H1 (cell line): ENCODE measurements at regions not wholly inside any gene's neighbourhood (a gene's known extent, or its start where the extent isn't known, plus 50 kb on each side); places are given as distances from the start of the nearest gene placed in this dataset.

ENCODE experiments used
- CTCF ChIA-PET: fragments of 300-600 bp; sonication (Branson Sonifier 250); formaldehyde crosslinking; loops from one replicate; lab custom pipeline; 2021; ENCODE audit not compliant: partially characterized antibody; lab: Charles Lee
- POLR2A ChIA-PET: fragments of 300-600 bp; sonication (Branson Sonifier 250); formaldehyde crosslinking; loops from one replicate; lab custom pipeline; 2021; ENCODE audit warnings: inconsistent platforms; ENCODE audit not compliant: partially characterized antibody; lab: Charles Lee
- DNase-seq, 2 experiments: peaks; one replicate each; pipeline versions ENCODE4 v3.0.0 to v3.0.0-alpha.2; 2010 to 2022; ENCODE audit warnings: low spot score in 2 of 2, low read depth in 1 of 2, mixed read lengths in 1 of 2
- FAIRE-seq: peaks from 2 replicates; lab custom pipeline; 2011; peaks lifted over from hg19 to GRCh38; lab: Jason Lieb, UNC
- H2AFZ ChIP-seq: 2 replicates; pipeline ENCODE4 v1.8.1; 2012; ENCODE audit warnings: low read length, inconsistent platforms
- H2AK5ac ChIP-seq: 2 replicates; pipeline ENCODE4 v1.6.1; 2013; ENCODE audit warnings: low read depth, low read length
- H2BK120ac ChIP-seq: replicated peaks from 2 replicates; pipeline ENCODE3; 2013; ENCODE audit warnings: low read depth, low read length, inconsistent platforms
- H2BK12ac ChIP-seq: 2 replicates; pipeline ENCODE4 v1.6.1; 2013; ENCODE audit warnings: low read depth, low read length
- H2BK15ac ChIP-seq: 2 replicates; pipeline ENCODE4 v1.6.1; 2013; ENCODE audit warnings: low read length
- H2BK20ac ChIP-seq: 2 replicates; pipeline ENCODE4 v1.6.1; 2013; ENCODE audit warnings: low read length
- H2BK5ac ChIP-seq: 2 replicates; pipeline ENCODE4 v1.6.1; 2013; ENCODE audit warnings: low read depth, low read length
- H3K14ac ChIP-seq: 2 replicates; pipeline ENCODE4 v1.6.1; 2013; ENCODE audit warnings: inconsistent platforms; ENCODE audit not compliant: insufficient read length
- H3K18ac ChIP-seq: 2 replicates; pipeline ENCODE4 v1.6.1; 2013; ENCODE audit warnings: low read length; ENCODE audit errors: extremely low read depth
- H3K23ac ChIP-seq: 2 replicates; pipeline ENCODE4 v1.6.1; 2013; ENCODE audit warnings: inconsistent platforms; ENCODE audit not compliant: insufficient read length
- H3K23me2 ChIP-seq: 2 replicates; pipeline ENCODE4 v1.6.1; 2013; ENCODE audit warnings: low read depth, low read length
- H3K27ac ChIP-seq: 2 replicates; pipeline ENCODE4 v1.6.1; 2011; ENCODE audit warnings: low read depth, low read length, inconsistent platforms
- H3K27me3 ChIP-seq, 4 experiments: replicated peaks in 1 of 4; 1 replicate in 1 of 4; 2 replicates in 3 of 4; pipeline versions ENCODE4 v1.6.1 to v1.8.1; 2011 to 2013; ENCODE audit warnings: low read length in 3 of 4, mild to moderate bottlenecking in 3 of 4, inconsistent platforms in 2 of 4, mixed read lengths in 2 of 4, moderate library complexity in 1 of 4; ENCODE audit not compliant: control insufficient read depth in 3 of 4, insufficient read depth in 3 of 4; ENCODE audit errors: extremely low read depth in 1 of 4
- H3K36me3 ChIP-seq, 4 experiments: 2 replicates each; pipeline versions ENCODE4 v1.6.1 to v1.8.1; 2011 to 2013; ENCODE audit warnings: mild to moderate bottlenecking in 4 of 4, low read length in 3 of 4, moderate library complexity in 2 of 4, control low read depth in 1 of 4, inconsistent platforms in 1 of 4; ENCODE audit not compliant: insufficient read depth in 4 of 4, control insufficient read depth in 2 of 4
- H3K4ac ChIP-seq: replicated peaks from 2 replicates; pipeline ENCODE3; 2013; ENCODE audit warnings: low read length, low read depth, mixed read lengths, inconsistent platforms; ENCODE audit not compliant: insufficient read length
- H3K4me1 ChIP-seq, 4 experiments: replicated peaks in 1 of 4; 1 replicate in 1 of 4; 2 replicates in 3 of 4; pipeline versions ENCODE4 v1.6.1 to v1.8.1; 2011 to 2013; ENCODE audit warnings: low read length in 3 of 4, inconsistent platforms in 2 of 4, mixed read lengths in 1 of 4; ENCODE audit not compliant: insufficient read depth in 4 of 4, control insufficient read depth in 3 of 4
- H3K4me2 ChIP-seq, 2 experiments: 2 replicates each; pipeline versions ENCODE4 v1.6.1 to v1.8.1; 2011 to 2013; ENCODE audit warnings: low read depth in 2 of 2, low read length in 2 of 2, control low read depth in 1 of 2, inconsistent platforms in 1 of 2, mild to moderate bottlenecking in 1 of 2; ENCODE audit not compliant: insufficient read depth in 1 of 2
- H3K4me3 ChIP-seq, 4 experiments: fragments of 200-600, 300-600 bp in 1 of 4; sonication (generic), shearing (Covaris generic), sonication (Bioruptor Twin) in 1 of 4; 2 replicates each; pipeline versions ENCODE4 v1.5.1 to v1.8.1; 2011 to 2016; ENCODE audit warnings: low read length in 4 of 4, low read depth in 3 of 4, control low read depth in 2 of 4, inconsistent platforms in 2 of 4, mild to moderate bottlenecking in 2 of 4, mixed read lengths in 1 of 4, moderate library complexity in 1 of 4; ENCODE audit not compliant: insufficient read depth in 2 of 4; ENCODE audit errors: extremely low read depth in 1 of 4
- H3K56ac ChIP-seq: replicated peaks from 2 replicates; pipeline ENCODE3; 2013; ENCODE audit warnings: low read depth, mild to moderate bottlenecking, mixed read lengths, low read length, inconsistent platforms; ENCODE audit not compliant: insufficient read length
- H3K79me1 ChIP-seq: 2 replicates; pipeline ENCODE4 v1.6.1; 2013; ENCODE audit warnings: low read depth, low read length, control low read depth
- H3K79me2 ChIP-seq, 2 experiments: 2 replicates each; pipeline versions ENCODE4 v1.6.1 to v1.8.1; 2012 to 2013; ENCODE audit warnings: low read length in 2 of 2, mild to moderate bottlenecking in 2 of 2, inconsistent platforms in 1 of 2; ENCODE audit not compliant: insufficient read depth in 2 of 2, control insufficient read depth in 1 of 2
- H3K9ac ChIP-seq, 4 experiments: replicated peaks in 1 of 4; 1 replicate in 1 of 4; 2 replicates in 3 of 4; pipeline versions ENCODE4 v1.6.1 to v1.8.1; 2011 to 2013; ENCODE audit warnings: low read depth in 3 of 4, low read length in 3 of 4, control low read depth in 2 of 4, mild to moderate bottlenecking in 2 of 4, moderate library complexity in 2 of 4, inconsistent platforms in 1 of 4; ENCODE audit errors: extremely low read depth in 1 of 4
- H3K9me3 ChIP-seq, 2 experiments: 2 replicates each; pipeline versions ENCODE4 v1.6.1 to v1.8.1; 2012 to 2013; ENCODE audit warnings: mild to moderate bottlenecking in 2 of 2, moderate library complexity in 2 of 2, control low read depth in 1 of 2, inconsistent platforms in 1 of 2, low read depth in 1 of 2, low read length in 1 of 2, mixed read lengths in 1 of 2; ENCODE audit not compliant: insufficient read depth in 2 of 2
- H4K20me1 ChIP-seq, 2 experiments: replicated peaks in 1 of 2; 2 replicates each; pipeline versions ENCODE3 to v1.8.1; 2011 to 2013; ENCODE audit warnings: inconsistent platforms in 2 of 2, low read length in 2 of 2, mild to moderate bottlenecking in 1 of 2; ENCODE audit not compliant: insufficient read depth in 2 of 2, control insufficient read depth in 1 of 2
- H4K5ac ChIP-seq: 2 replicates; pipeline ENCODE4 v1.6.1; 2013; ENCODE audit warnings: low read length, low read depth, mixed read lengths, inconsistent platforms; ENCODE audit not compliant: insufficient read length
- H4K8ac ChIP-seq: 2 replicates; pipeline ENCODE4 v1.8.0; 2013; ENCODE audit warnings: mild to moderate bottlenecking, moderate library complexity, low read length, inconsistent platforms; ENCODE audit not compliant: insufficient read depth; ENCODE audit errors: extremely low read depth
- H4K91ac ChIP-seq: replicated peaks from 2 replicates; pipeline ENCODE3; 2013; ENCODE audit warnings: low read length, mixed read lengths, inconsistent platforms; ENCODE audit not compliant: insufficient read length
- BCL11A ChIP-seq, 2 experiments: IDR thresholded peaks; one replicate each; pipeline ENCODE4 v1.6.1; 2011; ENCODE audit warnings: low read depth in 2 of 2, low read length in 2 of 2, mild to moderate bottlenecking in 2 of 2
- BRCA1 ChIP-seq: IDR thresholded peaks from 2 replicates; pipeline ENCODE4 v1.6.1; 2012; ENCODE audit warnings: low read depth, low read length, improper control_type of control experiment
- CBX5 ChIP-seq: fragments of 300-800, 300-1000 bp; sonication (generic); IDR thresholded peaks from 2 replicates; pipeline ENCODE4 v1.7.1; 2016; ENCODE audit warnings: antibody characterized with exemption, low read length, low read depth
- CTBP2 ChIP-seq: IDR thresholded peaks from 2 replicates; pipeline ENCODE4 v1.7.0; 2011; ENCODE audit warnings: borderline replicate concordance, mild to moderate bottlenecking, moderate library complexity, mixed read lengths, low read length; ENCODE audit not compliant: insufficient read depth, insufficient read length
- E2F6 ChIP-seq: IDR thresholded peaks from 2 replicates; pipeline ENCODE4 v1.6.1; 2012; ENCODE audit warnings: inconsistent platforms
- HDAC6 ChIP-seq: IDR thresholded peaks from one replicate; pipeline ENCODE4 v1.7.1; 2012; ENCODE audit warnings: low read depth, mild to moderate bottlenecking, inconsistent platforms, low read length, moderate library complexity
- MAX ChIP-seq: IDR thresholded peaks from 2 replicates; pipeline ENCODE4 v1.6.1; 2012; ENCODE audit warnings: inconsistent platforms
- POLR2AphosphoS5 ChIP-seq: IDR thresholded peaks from 2 replicates; pipeline ENCODE4 v1.6.1; 2011; ENCODE audit warnings: low read depth, low read length
- POU5F1 ChIP-seq: IDR thresholded peaks from 2 replicates; pipeline ENCODE4 v1.6.1; 2011; ENCODE audit warnings: low read depth, mild to moderate bottlenecking, low read length, moderate library complexity
- SIN3A ChIP-seq, 2 experiments: IDR thresholded peaks in 1 of 2; conservative IDR thresholded peaks in 1 of 2; 2 replicates each; pipeline ENCODE4 v1.6.1; 2011 to 2012; ENCODE audit warnings: low read length in 2 of 2, improper control_type of control experiment in 1 of 2, low read depth in 1 of 2, mild to moderate bottlenecking in 1 of 2
- SIX5 ChIP-seq: IDR thresholded peaks from 2 replicates; pipeline ENCODE4 v1.6.1; 2011; ENCODE audit warnings: mild to moderate bottlenecking, low read depth, low read length
- SP2 ChIP-seq: IDR thresholded peaks from 2 replicates; pipeline ENCODE4 v1.6.1; 2012; ENCODE audit warnings: mild to moderate bottlenecking, low read length, inconsistent platforms
- SUZ12 ChIP-seq: fragments of 200-600 bp; sonication (generic); IDR thresholded peaks from 2 replicates; pipeline ENCODE4 v1.6.1; 2012; ENCODE audit warnings: mild to moderate bottlenecking, inconsistent platforms, low read length, moderate library complexity, mixed read lengths
- TAF1 ChIP-seq: IDR thresholded peaks from 2 replicates; pipeline ENCODE4 v1.6.1; 2011; ENCODE audit warnings: mild to moderate bottlenecking, low read depth, low read length
- TAF7 ChIP-seq: optimal IDR thresholded peaks from 2 replicates; pipeline ENCODE3; 2011; ENCODE audit warnings: low read depth, mild to moderate bottlenecking, inconsistent platforms, low read length, moderate library complexity, borderline replicate concordance
- WGBS, 2 experiments: shearing (Covaris generic) in 1 of 2; methylation state at CpG; one replicate each; pipeline versions ENCODE4 v1.1.6 to v1.1.7; 2013 to 2015; ENCODE audit warnings: low lambda C conversion rate in 2 of 2, mixed read lengths in 2 of 2, inconsistent platforms in 1 of 2, low coverage in 1 of 2, missing lambda C conversion rate in 1 of 2; ENCODE audit not compliant: insufficient replicate concordance in 2 of 2, insufficient coverage in 1 of 2, insufficient read length in 1 of 2; ENCODE audit errors: extremely low coverage in 1 of 2, missing lambda C conversion rate in 1 of 2; 5-methylcytosine and 5-hydroxymethylcytosine counted together

DNA sequence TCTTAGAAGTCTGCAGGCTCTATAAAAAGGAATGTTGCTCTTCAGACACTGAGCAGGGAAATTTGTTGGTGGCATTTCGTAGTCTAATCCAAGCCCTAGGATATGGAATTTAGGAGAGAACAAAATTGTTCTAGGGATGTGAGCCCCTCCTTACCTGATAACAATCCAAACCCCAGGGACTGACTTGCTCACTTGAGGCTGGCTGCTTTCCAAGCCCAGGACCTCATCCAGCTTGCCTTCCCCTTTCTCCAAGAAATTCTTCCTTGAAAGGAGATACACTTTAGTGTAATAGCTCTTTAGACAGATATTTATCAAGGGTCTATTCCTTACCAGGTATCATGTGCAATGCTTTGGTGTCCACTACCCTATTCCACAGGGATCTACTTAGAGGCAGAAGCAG lies 279.8 kb downstream of the C1D start:
- Histone ChIP-seq H4K8ac (no peak overlapping the region), H2BK5ac (no peak overlapping the region), H3K18ac (no peak overlapping the region), H2BK120ac (no peak overlapping the region), H2BK15ac (no peak overlapping the region), H2AK5ac (no peak overlapping the region), H3K14ac (no peak overlapping the region), H4K91ac (no peak overlapping the region), H3K79me1 (no peaks in the 10 kb centered on the region), H3K9me3 (no peaks in the 10 kb centered on the region), H3K4me3 (no peak overlapping the region), H3K4ac (no peak overlapping the region), H3K23me2 (no peaks in the 10 kb centered on the region), H3K56ac (no peak overlapping the region), H2AFZ (no peak overlapping the region), H3K9ac (no peak overlapping the region), H3K4me1 (no peaks in the 10 kb centered on the region), H3K27me3 (no peaks in the 10 kb centered on the region), H2BK12ac (no peak overlapping the region), H4K20me1 (no peaks in the 10 kb centered on the region), H3K23ac (no peak overlapping the region), H3K36me3 (no peaks in the 10 kb centered on the region), H3K79me2 (no peaks in the 10 kb centered on the region), H3K27ac (no peak overlapping the region), H2BK20ac (no peak overlapping the region), H3K4me2 (no peak overlapping the region), H4K5ac (no peak overlapping the region)
- POLR2A ChIA-PET: no interaction called here
- DNase-seq (no peak), FAIRE-seq (no peak)
- 92% methylated on average over 1 of the region's 1 CpG; no CpG with 5 or more reads in 1 of the 2 experiments for WGBS, 2 experiments
- CTCF ChIA-PET: interaction anchor here (0.6 to 0.7 kb wide), 2 partner anchors 49 to 254 kb away, joined by 3 read pairs; no protein-coding TSS in a partner anchor
- no peak for TF ChIP-seq CTBP2
- no peak for TF ChIP-seq TAF1
- no peak for TF ChIP-seq SP2
- no peak for TF ChIP-seq BCL11A (IDR thresholded peaks at IDR 0.05; ENCODE audit: low read depth in 2 of 2, low read length in 2 of 2)
- TF ChIP-seq POU5F1: no peak
- no peak for TF ChIP-seq TAF7
- TF ChIP-seq SIX5: no peak
- TF ChIP-seq BRCA1: no peak
- TF ChIP-seq HDAC6: no peak
- TF ChIP-seq E2F6: no peak
- no peak for TF ChIP-seq POLR2AphosphoS5
- no peak for TF ChIP-seq SIN3A (conservative IDR thresholded peaks at IDR 0.05 in 1 of 2, IDR thresholded peaks at IDR 0.05 in 1 of 2; ENCODE audit: low read depth in 1 of 2, low read length in 2 of 2)
- TF ChIP-seq SUZ12: no peak
- no peak for TF ChIP-seq CBX5
- no peak for TF ChIP-seq MAX
